Endodermal cell (in vitro differentiated cells): ENCODE measurements at regions not wholly inside any gene's neighbourhood (a gene's known extent, or its start where the extent isn't known, plus 50 kb on each side); places are given as distances from the start of the nearest gene placed in this dataset.

Experiments
- DNase-seq: peaks from one replicate; pipeline ENCODE4 v3.0.0-alpha.2; 2017
- H3K27ac ChIP-seq: 2 replicates; pipeline ENCODE4 v1.5.1; 2013; ENCODE audit warnings: mild to moderate bottlenecking, low read depth, low read length, moderate library complexity
- H3K27me3 ChIP-seq: 2 replicates; pipeline ENCODE4 v1.6.1; 2013; ENCODE audit warnings: mild to moderate bottlenecking, low read length, moderate library complexity; ENCODE audit not compliant: insufficient read depth, control insufficient read depth, poor library complexity, severe bottlenecking
- H3K36me3 ChIP-seq: 2 replicates; pipeline ENCODE4 v1.7.0; 2013; ENCODE audit warnings: mild to moderate bottlenecking, low read length, moderate library complexity; ENCODE audit not compliant: control insufficient read depth, insufficient read depth
- H3K4me1 ChIP-seq: one replicate; pipeline ENCODE4 v1.7.0; 2013; ENCODE audit warnings: low read length; ENCODE audit not compliant: control insufficient read depth, insufficient read depth
- H3K4me3 ChIP-seq: 2 replicates; pipeline ENCODE4 v1.5.1; 2013; ENCODE audit warnings: mild to moderate bottlenecking, low read length, moderate library complexity
- H3K9ac ChIP-seq: 2 replicates; pipeline ENCODE4 v1.6.1; 2013; ENCODE audit warnings: mild to moderate bottlenecking, low read length, moderate library complexity; ENCODE audit not compliant: poor library complexity, severe bottlenecking; ENCODE audit errors: extremely low read depth
- H3K9me3 ChIP-seq: 2 replicates; pipeline ENCODE4 v1.6.1; 2013; ENCODE audit warnings: mild to moderate bottlenecking, low read length, moderate library complexity; ENCODE audit not compliant: control insufficient read depth
- H3K27ac Mint-ChIP-seq: 2 replicates; pipeline ENCODE4 v1.8.0; 2020; ENCODE audit warnings: mixed read lengths
- H3K27me3 Mint-ChIP-seq: 2 replicates; pipeline ENCODE4 v1.8.0; 2021; ENCODE audit warnings: mild to moderate bottlenecking, mixed read lengths; ENCODE audit not compliant: insufficient read depth
- H3K36me3 Mint-ChIP-seq: 2 replicates; pipeline ENCODE4 v1.8.0; 2020; ENCODE audit warnings: low read depth, mixed read lengths
- H3K4me1 Mint-ChIP-seq: 2 replicates; pipeline ENCODE4 v1.8.0; 2020; ENCODE audit warnings: mixed read lengths
- H3K4me3 Mint-ChIP-seq: 2 replicates; pipeline ENCODE4 v1.8.0; 2020; ENCODE audit warnings: mild to moderate bottlenecking, moderate library complexity, mixed read lengths
- H3K9me3 Mint-ChIP-seq: 2 replicates; pipeline ENCODE4 v1.8.0; 2020; ENCODE audit warnings: mild to moderate bottlenecking, mixed read lengths
- WGBS, 2 experiments: methylation state at CpG; one replicate each; pipeline versions ENCODE4 v1.1.5 to v1.1.7; 2013; ENCODE audit warnings: missing lambda C conversion rate in 2 of 2, mixed read lengths in 1 of 2; ENCODE audit not compliant: insufficient coverage in 1 of 2, insufficient read length in 1 of 2; 5-methylcytosine and 5-hydroxymethylcytosine counted together
- TF ChIP-seq, protein P1 (sequence below): fragments of 200-600 bp; sonication (generic); conservative IDR thresholded peaks from 2 replicates; pipeline ENCODE4 v1.5.0; 2021; ENCODE audit warnings: antibody characterized with exemption, mild to moderate bottlenecking

DNA sequence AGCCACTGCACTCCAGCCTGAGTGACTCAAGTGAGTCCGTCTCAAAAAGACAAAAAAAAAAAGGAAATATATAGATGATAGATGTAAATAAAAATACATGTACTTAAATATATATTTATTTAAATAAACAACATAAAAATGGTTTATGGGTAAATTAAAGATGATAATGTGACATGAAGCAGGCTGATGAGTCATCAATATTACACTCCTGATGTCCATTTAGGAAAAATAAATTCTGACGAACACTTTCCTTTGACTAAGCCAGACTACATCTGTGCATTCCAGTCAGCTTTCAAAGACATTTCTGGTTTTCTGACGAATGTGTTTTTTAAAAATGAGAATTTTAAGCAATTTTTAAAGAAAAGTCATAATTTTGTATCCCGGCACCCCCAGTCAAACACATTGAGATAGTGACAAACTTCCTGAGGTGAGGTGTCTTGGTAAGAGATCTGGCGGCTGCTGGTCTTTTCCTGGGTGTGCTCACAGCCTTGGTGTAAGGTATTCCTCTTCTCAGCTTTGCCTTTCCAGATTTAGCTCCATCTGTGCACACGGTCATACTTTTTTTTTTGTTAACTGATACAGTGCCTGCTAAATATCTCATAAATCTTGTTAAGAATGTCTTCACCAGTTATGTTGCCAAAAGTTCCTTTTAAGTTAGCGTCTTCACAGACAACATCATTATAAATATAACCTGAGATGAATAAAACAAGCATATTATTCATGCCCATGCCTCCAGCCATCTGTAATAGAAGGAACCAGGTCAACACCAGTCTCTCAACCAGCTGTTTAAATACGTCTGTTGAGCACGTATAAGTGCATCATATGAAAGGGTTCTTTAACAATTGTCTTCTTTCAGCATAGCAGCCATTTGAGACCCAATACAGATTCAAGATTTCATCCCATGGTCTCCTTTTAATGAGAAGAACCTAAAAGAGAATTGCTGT lies 214.5 kb upstream of the PLD5 start:
- no peak overlapping the region for H3K4me3 ChIP-seq

GRCh38 chr1:242736611-242737010 lies 212.1 kb upstream of the PLD5 start:
- no peaks in the 10 kb centered on the region for H3K4me1 Mint-ChIP-seq
- H3K9ac ChIP-seq, result no peak overlapping the region
- H3K4me3 ChIP-seq, result no peak overlapping the region
- no peak overlapping the region for H3K4me3 Mint-ChIP-seq
- no peak overlapping the region for H3K27ac Mint-ChIP-seq
- no peaks in the 10 kb centered on the region for H3K4me1 ChIP-seq
- no CpG with 5 or more reads among the region's 1 CpG for WGBS, 2 experiments
- H3K27me3 ChIP-seq, result no peaks in the 10 kb centered on the region
- peaks cover 6% of the 10 kb centered on the region for H3K9me3 ChIP-seq
- H3K36me3 Mint-ChIP-seq, result no peaks in the 10 kb centered on the region
- H3K27ac ChIP-seq, result no peak overlapping the region
- peaks cover 10% of the 10 kb centered on the region for H3K9me3 Mint-ChIP-seq
- H3K27me3 Mint-ChIP-seq, result no peaks in the 10 kb centered on the region
- TF ChIP-seq, protein P1, sequence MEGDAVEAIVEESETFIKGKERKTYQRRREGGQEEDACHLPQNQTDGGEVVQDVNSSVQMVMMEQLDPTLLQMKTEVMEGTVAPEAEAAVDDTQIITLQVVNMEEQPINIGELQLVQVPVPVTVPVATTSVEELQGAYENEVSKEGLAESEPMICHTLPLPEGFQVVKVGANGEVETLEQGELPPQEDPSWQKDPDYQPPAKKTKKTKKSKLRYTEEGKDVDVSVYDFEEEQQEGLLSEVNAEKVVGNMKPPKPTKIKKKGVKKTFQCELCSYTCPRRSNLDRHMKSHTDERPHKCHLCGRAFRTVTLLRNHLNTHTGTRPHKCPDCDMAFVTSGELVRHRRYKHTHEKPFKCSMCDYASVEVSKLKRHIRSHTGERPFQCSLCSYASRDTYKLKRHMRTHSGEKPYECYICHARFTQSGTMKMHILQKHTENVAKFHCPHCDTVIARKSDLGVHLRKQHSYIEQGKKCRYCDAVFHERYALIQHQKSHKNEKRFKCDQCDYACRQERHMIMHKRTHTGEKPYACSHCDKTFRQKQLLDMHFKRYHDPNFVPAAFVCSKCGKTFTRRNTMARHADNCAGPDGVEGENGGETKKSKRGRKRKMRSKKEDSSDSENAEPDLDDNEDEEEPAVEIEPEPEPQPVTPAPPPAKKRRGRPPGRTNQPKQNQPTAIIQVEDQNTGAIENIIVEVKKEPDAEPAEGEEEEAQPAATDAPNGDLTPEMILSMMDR, result no peak
- no peak for DNase-seq
- no peaks in the 10 kb centered on the region for H3K36me3 ChIP-seq

More for the DNA sequence above, 214.5 kb upstream of the PLD5 start:
- Histone ChIP-seq H3K27me3 (no peaks in the 10 kb centered on the region), H3K4me1 (no peaks in the 10 kb centered on the region), H3K9ac (no peak overlapping the region), H3K9me3 (peaks cover 6% of the 10 kb centered on the region), H3K36me3 (no peaks in the 10 kb centered on the region), H3K27ac (no peak overlapping the region)
- Mint-ChIP-seq H3K4me1 (no peaks in the 10 kb centered on the region), H3K27ac (no peak overlapping the region), H3K4me3 (no peak overlapping the region), H3K27me3 (no peaks in the 10 kb centered on the region), H3K9me3 (peaks cover 6% of the 10 kb centered on the region), H3K36me3 (no peaks in the 10 kb centered on the region)
- TF ChIP-seq, protein P1, result no peak
- WGBS, 2 experiments, result 88 to 90% methylated on average over 4 to 8 of the region's 9 CpGs
- DNase-seq, result no peak

GRCh38 chr1:242735323-242735722 lies 210.8 kb upstream of the PLD5 start:
- H3K9me3 Mint-ChIP-seq, result peaks cover 5% of the 10 kb centered on the region
- H3K36me3 ChIP-seq, result no peaks in the 10 kb centered on the region
- H3K4me3 ChIP-seq, result no peak overlapping the region
- H3K27me3 Mint-ChIP-seq, result no peaks in the 10 kb centered on the region
- H3K27ac Mint-ChIP-seq, result no peak overlapping the region
- no peak for DNase-seq
- TF ChIP-seq, protein P1, result no peak
- no peaks in the 10 kb centered on the region for H3K4me1 Mint-ChIP-seq
- H3K9me3 ChIP-seq, result no peaks in the 10 kb centered on the region
- H3K27ac ChIP-seq, result no peak overlapping the region
- H3K4me1 ChIP-seq, result no peaks in the 10 kb centered on the region
- H3K9ac ChIP-seq, result no peak overlapping the region
- no peak overlapping the region for H3K4me3 Mint-ChIP-seq
- no peaks in the 10 kb centered on the region for H3K36me3 Mint-ChIP-seq
- no peaks in the 10 kb centered on the region for H3K27me3 ChIP-seq
